ENCODE measurements at regions not wholly inside any gene's neighbourhood (a gene's known extent, or its start where the extent isn't known, plus 50 kb on each side); places are given as distances from the start of the nearest gene placed in this dataset.
A peak's percentile ranks its signal among the peaks of the same experiment; 100 is the strongest.

GRCh38 chr4:120158046-120158445, 91.4 kb upstream of the MAD2L1 start:
- no peak overlapping the region for H3K27ac ChIP-seq
- H3K36me3 ChIP-seq, result no peaks in the 10 kb centered on the region
- no peak for TF ChIP-seq CTCF (IDR thresholded peaks at IDR 0.05)
- no peak for TF ChIP-seq POLR2A (IDR thresholded peaks at IDR 0.05)
- intact Hi-C loops (cut with DNase I), result loop anchor here (10.0 kb wide), 1 partner anchor 1097 kb away; no protein-coding TSS in a partner anchor
- H3K27me3 ChIP-seq, result no peaks in the 10 kb centered on the region
- no peak for DNase-seq
- no peaks in the 10 kb centered on the region for H3K4me1 ChIP-seq
- no peak overlapping the region for H3K4me3 ChIP-seq (replicated peaks in 1 of 3)
- no peaks in the 10 kb centered on the region for H3K9me3 ChIP-seq
- 73 to 76% methylated on average over 2 of the region's 2 CpGs for WGBS, 2 donors

GRCh38 chr4:120156120-120156718, 89.6 kb upstream of the MAD2L1 start:
- Histone ChIP-seq H3K36me3 (no peaks in the 10 kb centered on the region), H3K9me3 (no peaks in the 10 kb centered on the region), H3K4me3 (replicated peaks in 1 of 3) (no peak overlapping the region), H3K27ac (no peak overlapping the region), H3K27me3 (no peaks in the 10 kb centered on the region), H3K4me1 (no peaks in the 10 kb centered on the region)
- TF ChIP-seq CTCF (IDR thresholded peaks at IDR 0.05), result peak in 5 of 6 experiments; percentile 33 to 76 (median 65)
- no peak for TF ChIP-seq POLR2A (IDR thresholded peaks at IDR 0.05)
- intact Hi-C loops (cut with DNase I), result loop anchor here (10.0 kb wide), 1 partner anchor 1099 kb away; no protein-coding TSS in a partner anchor
- WGBS, 2 donors, result 31 to 32% methylated on average over 5 of the region's 5 CpGs
- no peak for DNase-seq

- Histone ChIP-seq H3K27me3 (no peaks in the 10 kb centered on the region), H3K9me3 (no peaks in the 10 kb centered on the region), H3K36me3 (no peaks in the 10 kb centered on the region), H3K4me1 (no peaks in the 10 kb centered on the region), H3K4me3 (replicated peaks in 1 of 3) (no peak overlapping the region), H3K27ac (no peak overlapping the region)
- no peak for DNase-seq
- 72 to 73% methylated on average over 3 of the region's 3 CpGs for WGBS, 2 donors
- intact Hi-C loops (cut with DNase I), result loop anchor here (10.0 kb wide), 1 partner anchor 1100 kb away; no protein-coding TSS in a partner anchor
- no peak for TF ChIP-seq CTCF (IDR thresholded peaks at IDR 0.05)
- no peak for TF ChIP-seq POLR2A (IDR thresholded peaks at IDR 0.05)
Observed at GRCh38 chr4:120155287-120155686, 88.6 kb upstream of the MAD2L1 start.

- 89 to 92% methylated on average over 3 of the region's 3 CpGs for WGBS, 2 donors
- DNase-seq, result no peak
- Histone ChIP-seq H3K27ac (no peak overlapping the region), H3K9me3 (no peaks in the 10 kb centered on the region), H3K4me3 (replicated peaks in 1 of 3) (no peak overlapping the region), H3K27me3 (no peaks in the 10 kb centered on the region), H3K4me1 (no peaks in the 10 kb centered on the region), H3K36me3 (no peaks in the 10 kb centered on the region)
- intact Hi-C loops (cut with DNase I), result no loop called here
- TF ChIP-seq CTCF (IDR thresholded peaks at IDR 0.05), result no peak
- TF ChIP-seq POLR2A (IDR thresholded peaks at IDR 0.05), result no peak
Observed at GRCh38 chr4:120144634-120145033, 78.0 kb upstream of the MAD2L1 start.

GRCh38 chr4:120144041-120144440, 77.4 kb upstream of the MAD2L1 start:
- intact Hi-C loops (cut with DNase I), result no loop called here
- H3K27ac ChIP-seq, result no peak overlapping the region

More at GRCh38 chr4:120144041-120144440, 77.4 kb upstream of the MAD2L1 start:
- DNase-seq, result no peak
- 88 to 89% methylated on average over 5 of the region's 5 CpGs for WGBS, 2 donors
- H3K4me1 ChIP-seq, result no peaks in the 10 kb centered on the region
- H3K9me3 ChIP-seq, result no peaks in the 10 kb centered on the region
- no peaks in the 10 kb centered on the region for H3K36me3 ChIP-seq
- H3K4me3 ChIP-seq (replicated peaks in 1 of 3), result no peak overlapping the region
- TF ChIP-seq POLR2A (IDR thresholded peaks at IDR 0.05) (no peak), CTCF (IDR thresholded peaks at IDR 0.05) (no peak)
- no peaks in the 10 kb centered on the region for H3K27me3 ChIP-seq
